Ovary (tissue), 3 donors: ENCODE measurements at regions not wholly inside any gene's neighbourhood (a gene's known extent, or its start where the extent isn't known, plus 50 kb on each side); places are given as distances from the start of the nearest gene placed in this dataset.

ENCODE experiments used
- EP300 ChIP-seq: sonication (generic); formaldehyde crosslinking; IDR thresholded peaks from one replicate; pipeline ENCODE4 v1.6.1; 2017; ENCODE audit warnings: antibody characterized with exemption
- POLR2A ChIP-seq: fragments of 450-650 bp; IDR thresholded peaks from one replicate; pipeline ENCODE4 v1.6.1; 2017; ENCODE audit warnings: antibody characterized with exemption, mild to moderate bottlenecking, moderate library complexity
- TF ChIP-seq, protein P1 (sequence below), 3 donors: fragments of 450-650 bp in 2 of 3; fragments of 200-600 bp in 1 of 3; IDR thresholded peaks; one replicate each; pipeline versions ENCODE4 v1.5.1 to v1.8.0; 2016 to 2022; ENCODE audit warnings: antibody characterized with exemption in 3 of 3, mild to moderate bottlenecking in 1 of 3
- donor health status: DM: no; HTN: no; CAD: no.

DNA sequence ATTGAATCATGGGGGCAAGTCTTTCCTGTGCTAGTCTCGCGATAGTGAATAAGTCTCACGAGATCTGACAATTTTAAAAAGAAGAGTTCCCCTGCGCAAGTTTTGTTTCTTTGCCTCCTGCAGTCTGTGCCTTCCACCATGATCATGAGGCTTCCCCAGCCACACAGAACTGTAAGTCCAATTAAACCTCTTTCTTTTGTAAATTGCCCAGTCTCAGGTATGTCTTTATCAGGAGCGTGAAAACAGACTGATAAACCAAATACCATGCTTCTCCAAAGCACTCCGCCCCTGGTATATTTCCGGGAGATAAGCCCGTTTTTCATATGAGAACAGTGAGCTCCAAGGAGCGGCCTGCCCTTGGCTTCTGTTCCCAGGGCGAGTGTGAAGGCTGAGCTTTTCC is 118.9 kb downstream of the EVX1 start:
- TF ChIP-seq, protein P1, sequence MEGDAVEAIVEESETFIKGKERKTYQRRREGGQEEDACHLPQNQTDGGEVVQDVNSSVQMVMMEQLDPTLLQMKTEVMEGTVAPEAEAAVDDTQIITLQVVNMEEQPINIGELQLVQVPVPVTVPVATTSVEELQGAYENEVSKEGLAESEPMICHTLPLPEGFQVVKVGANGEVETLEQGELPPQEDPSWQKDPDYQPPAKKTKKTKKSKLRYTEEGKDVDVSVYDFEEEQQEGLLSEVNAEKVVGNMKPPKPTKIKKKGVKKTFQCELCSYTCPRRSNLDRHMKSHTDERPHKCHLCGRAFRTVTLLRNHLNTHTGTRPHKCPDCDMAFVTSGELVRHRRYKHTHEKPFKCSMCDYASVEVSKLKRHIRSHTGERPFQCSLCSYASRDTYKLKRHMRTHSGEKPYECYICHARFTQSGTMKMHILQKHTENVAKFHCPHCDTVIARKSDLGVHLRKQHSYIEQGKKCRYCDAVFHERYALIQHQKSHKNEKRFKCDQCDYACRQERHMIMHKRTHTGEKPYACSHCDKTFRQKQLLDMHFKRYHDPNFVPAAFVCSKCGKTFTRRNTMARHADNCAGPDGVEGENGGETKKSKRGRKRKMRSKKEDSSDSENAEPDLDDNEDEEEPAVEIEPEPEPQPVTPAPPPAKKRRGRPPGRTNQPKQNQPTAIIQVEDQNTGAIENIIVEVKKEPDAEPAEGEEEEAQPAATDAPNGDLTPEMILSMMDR (IDR thresholded peaks at IDR 0.05): no peak
- no peak for TF ChIP-seq POLR2A
- TF ChIP-seq EP300: no peak
